Head of caudate nucleus (tissue), 42 donors: ENCODE measurements at regions not wholly inside any gene's neighbourhood (a gene's known extent, or its start where the extent isn't known, plus 50 kb on each side); places are given as distances from the start of the nearest gene placed in this dataset.

Source experiments
- DNase-seq, 42 donors: peaks; one replicate each; pipeline versions ENCODE4 v3.0.0 to v3.0.0-alpha.2; 2020 to 2021; ENCODE audit warnings: mixed read lengths in 7 of 42
- intact Hi-C: fragments of 100-400 bp; cut with DNase I; formaldehyde crosslinking; loops from one replicate; pipeline ENCODE4 v1.15.0; 2022

DNA sequence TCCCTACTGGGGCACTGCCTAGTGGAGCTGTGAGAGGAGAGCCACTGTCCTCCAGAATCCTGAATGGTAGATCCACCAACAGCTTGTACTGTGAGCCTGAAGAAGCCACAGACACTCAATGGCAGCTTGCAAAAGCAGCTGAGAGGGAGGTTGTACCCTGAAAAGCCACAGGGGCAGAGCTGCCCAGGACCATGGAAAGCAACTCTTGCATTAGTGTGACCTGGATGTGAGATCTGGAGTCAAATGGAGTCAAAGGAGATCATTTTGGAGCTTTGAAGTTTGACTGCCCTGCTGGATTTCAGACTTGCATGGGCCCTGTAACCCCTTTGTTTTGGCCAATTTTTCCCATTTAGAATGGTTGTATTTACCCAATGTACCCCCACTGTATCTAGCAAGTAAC lies 871.4 kb upstream of the PRMT6 start:
- DNase-seq = no peak
- intact Hi-C loops = no loop called here

DNA sequence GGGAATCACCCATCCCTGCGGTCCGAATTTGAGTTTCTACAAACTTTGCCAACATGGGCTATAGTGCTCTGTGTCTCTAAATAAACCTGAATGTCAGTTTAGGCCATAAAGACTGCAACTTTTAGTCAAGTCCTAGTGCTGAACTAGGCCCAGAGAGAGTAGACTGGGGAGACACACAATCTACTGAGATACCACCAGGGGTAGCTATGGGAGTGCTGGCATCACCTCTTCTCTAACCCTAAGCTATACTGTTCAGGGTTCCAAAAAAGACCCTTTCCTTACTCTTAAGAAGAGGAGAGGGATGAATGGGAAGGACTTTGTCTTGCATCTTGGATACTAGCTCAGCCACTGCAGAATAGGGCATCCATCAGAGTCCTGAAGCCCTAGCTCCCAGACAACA lies 866.7 kb upstream of the PRMT6 start:
- DNase-seq = no peak
- intact Hi-C loops = no loop called here

- DNase-seq = no peak
- intact Hi-C loops = no loop called here
These were observed 862.3 kb upstream of the PRMT6 start for GRCh38 chr1:106194206-106194605.

GRCh38 chr1:106200711-106201110 lies 855.8 kb upstream of the PRMT6 start:
- DNase-seq = no peak
- intact Hi-C loops = no loop called here

GRCh38 chr1:106207185-106207584 lies 849.3 kb upstream of the PRMT6 start:
- intact Hi-C loops = no loop called here
- DNase-seq = no peak

DNA sequence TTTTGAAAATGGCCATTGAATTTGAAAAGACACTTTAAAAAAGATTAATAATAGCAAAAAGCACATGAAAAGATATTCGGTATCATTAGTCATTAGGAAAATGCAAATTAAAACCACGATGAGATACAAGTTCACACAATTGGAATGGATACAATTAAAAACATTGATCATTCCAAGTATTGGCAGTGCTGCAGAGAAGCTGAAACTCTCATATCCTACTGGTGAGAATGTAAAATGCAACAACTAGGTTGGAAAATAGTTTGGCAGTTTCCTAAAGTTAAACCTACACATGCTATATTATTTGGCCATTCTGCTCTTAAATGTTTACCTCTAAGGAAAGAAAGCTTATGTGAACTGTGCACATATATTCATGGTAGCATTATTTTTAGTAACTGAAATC lies 838.7 kb upstream of the PRMT6 start:
- intact Hi-C loops = no loop called here
- DNase-seq = no peak

DNA sequence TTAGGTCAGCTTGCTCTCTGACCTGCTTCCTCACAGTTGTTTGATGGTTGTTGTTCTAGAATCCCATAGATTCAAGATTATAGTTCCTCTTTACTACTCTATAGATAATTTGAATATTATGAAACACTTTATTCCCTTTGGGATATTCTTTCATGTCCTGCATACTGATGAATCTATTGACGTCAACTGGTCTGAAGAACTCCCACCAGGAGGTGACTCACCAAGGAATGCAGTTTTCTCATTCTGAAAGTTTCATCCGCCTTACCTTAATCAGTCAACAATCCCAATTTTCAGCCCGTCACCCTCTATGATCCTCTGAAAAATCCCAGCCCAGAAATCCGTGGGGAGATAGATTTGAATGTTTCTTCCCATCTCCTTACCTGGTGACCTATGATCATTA lies 834.1 kb upstream of the PRMT6 start:
- intact Hi-C loops = no loop called here
- DNase-seq = no peak

DNA sequence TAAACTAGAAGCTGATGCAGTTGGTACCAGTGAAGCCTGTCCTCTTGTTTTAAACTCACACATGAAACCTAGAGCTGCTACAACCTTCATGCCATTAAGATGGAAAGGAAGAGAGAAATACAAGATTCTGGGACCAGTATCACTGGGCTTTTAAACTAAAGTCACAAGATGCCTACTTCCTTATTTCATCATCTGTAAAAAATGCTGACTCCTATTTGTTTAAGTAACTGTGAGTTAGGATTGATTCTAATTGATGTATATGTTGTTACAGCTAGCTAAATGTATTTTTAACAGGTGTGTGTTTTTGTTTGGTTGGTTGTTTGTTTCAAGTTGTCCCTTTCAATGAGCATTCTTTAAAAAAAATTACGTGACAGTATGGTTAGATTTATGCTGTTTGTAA lies 833.3 kb upstream of the PRMT6 start:
- DNase-seq = no peak
- intact Hi-C loops = no loop called here

- intact Hi-C loops = no loop called here
- DNase-seq = no peak
These were observed 832.0 kb upstream of the PRMT6 start for GRCh38 chr1:106224426-106224825.

DNA sequence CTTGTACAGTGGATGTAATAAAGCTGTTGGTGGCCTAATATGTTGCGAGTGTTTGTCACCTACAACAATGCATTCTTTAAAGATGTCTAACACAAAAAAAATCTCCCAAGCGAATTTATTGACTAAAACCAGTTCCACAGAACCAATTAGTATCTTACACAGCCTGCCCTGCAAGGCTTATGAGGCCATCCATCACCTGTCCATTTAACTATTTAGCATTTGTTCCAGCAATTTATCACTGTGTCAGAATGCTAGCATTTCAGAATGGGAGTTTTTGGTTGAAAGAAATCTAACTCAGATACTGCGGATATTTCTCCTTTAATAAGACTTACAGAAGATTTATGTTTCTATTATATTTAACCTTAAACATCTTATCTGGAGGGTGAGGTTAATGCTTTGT lies 831.1 kb upstream of the PRMT6 start:
- no peak for DNase-seq
- intact Hi-C loops = no loop called here

GRCh38 chr1:106226550-106226949 lies 829.9 kb upstream of the PRMT6 start:
- intact Hi-C loops = no loop called here
- DNase-seq = no peak

DNA sequence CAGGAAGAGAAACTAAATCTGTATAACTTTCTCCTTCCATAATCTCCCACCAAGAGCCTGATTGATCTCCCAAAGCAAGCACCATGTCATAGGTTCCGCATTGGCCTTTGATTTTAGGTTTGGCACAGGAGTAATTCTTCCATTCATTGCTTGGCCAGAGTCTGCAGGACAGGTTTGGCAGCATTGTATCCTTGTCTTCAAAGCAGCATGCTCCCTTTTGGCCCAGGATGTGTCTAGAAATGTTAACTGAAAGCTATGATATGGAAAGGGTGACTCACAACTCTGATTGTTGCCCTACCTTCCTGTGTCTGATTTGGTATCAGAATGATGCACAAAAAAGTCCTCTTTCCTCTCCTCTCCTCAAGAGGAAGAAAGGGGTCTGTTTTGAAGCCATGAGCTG lies 824.3 kb upstream of the PRMT6 start:
- intact Hi-C loops = no loop called here

GRCh38 chr1:106233511-106233910 lies 823.0 kb upstream of the PRMT6 start:
- no peak for DNase-seq
- intact Hi-C loops = no loop called here

More for the DNA sequence above, 824.3 kb upstream of the PRMT6 start:
- DNase-seq = no peak

- DNase-seq = no peak
- intact Hi-C loops = no loop called here
These were observed 807.1 kb upstream of the PRMT6 start for GRCh38 chr1:106249365-106249764.

DNA sequence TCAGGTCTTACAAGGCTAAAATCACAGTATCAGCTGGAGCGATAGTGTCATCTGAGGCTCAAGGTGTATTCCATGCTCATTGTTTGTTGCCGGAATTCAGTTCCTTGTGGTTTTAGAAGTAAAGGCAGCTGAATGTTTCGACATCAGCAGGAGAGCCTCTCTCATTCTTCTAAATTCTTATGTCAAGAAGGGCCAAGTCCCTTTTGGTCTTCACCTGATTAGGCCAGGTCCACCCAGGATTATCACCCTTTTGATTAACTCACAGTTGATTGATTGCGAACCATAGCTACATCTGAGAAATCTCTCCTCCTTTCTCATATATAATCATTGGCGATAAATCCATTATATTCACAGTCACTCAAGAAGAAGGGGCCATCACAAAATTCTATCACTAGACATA lies 806.7 kb upstream of the PRMT6 start:
- DNase-seq = no peak
- intact Hi-C loops = no loop called here

- DNase-seq = no peak
- intact Hi-C loops = no loop called here
These were observed 801.7 kb upstream of the PRMT6 start for GRCh38 chr1:106254748-106255147.

DNA sequence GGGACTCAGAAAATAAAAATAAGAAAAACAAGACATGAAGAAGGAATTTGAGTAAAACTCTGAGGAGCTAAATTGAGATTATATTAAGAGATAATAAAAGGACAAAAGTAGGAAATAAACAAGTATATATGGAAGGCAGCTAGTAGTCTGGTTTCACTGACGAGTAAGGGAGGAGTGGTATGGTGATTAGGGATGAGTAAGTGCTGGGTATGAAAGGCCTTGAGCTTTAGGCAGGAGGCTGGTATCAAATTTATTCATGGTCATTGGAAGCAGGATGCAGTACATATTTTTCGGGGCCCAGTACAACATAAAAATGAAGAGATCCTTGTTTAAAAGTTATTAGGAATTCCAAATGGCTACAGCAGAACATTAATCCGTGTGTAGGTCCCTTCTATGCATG lies 789.7 kb upstream of the PRMT6 start:
- no peak for DNase-seq
- intact Hi-C loops = no loop called here

DNA sequence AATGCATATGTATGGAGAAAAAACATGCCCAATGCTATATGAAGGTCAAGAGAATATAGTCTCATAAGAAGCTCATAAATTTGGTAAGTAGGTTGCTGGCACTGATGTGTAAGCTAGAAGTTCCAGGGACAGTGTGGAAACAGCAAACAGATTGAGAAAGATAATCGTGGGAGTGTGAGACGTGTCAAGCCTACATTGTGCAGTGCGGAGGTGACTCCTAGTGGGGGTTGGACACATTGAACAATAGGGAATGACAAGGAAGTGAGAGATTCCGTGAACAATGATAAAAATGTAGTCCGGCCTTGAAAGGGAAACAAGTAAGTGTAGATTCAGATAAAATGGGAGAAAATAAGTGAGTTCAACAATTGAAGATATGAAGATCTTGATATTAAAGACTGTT lies 788.4 kb upstream of the PRMT6 start:
- intact Hi-C loops = no loop called here
- peak in 37 of 42 donors; percentile 1 to 76 (median 30) for DNase-seq

GRCh38 chr1:106276871-106277270 lies 779.6 kb upstream of the PRMT6 start:
- no peak for DNase-seq

DNA sequence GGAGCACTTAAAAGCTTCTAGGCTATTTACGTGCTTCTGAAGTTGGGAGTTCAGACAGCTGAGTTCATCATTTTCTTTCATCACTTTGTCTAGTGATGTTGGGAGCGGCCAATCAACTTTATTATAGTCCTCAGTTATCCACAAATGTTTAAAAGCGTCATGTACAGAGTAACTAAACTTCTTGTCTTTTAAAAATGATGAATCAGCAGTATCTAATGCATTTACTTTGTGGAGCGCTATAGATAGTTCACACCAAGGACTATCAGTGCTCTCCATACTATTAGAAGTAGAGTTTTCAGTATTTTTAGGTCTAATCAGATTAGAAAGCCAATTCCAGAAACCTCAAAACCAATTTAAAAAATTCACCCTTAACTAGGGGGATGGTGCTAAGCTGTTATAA lies 778.7 kb upstream of the PRMT6 start:
- no peak for DNase-seq
- intact Hi-C loops = no loop called here

More at GRCh38 chr1:106276871-106277270, 779.6 kb upstream of the PRMT6 start:
- intact Hi-C loops = no loop called here

DNA sequence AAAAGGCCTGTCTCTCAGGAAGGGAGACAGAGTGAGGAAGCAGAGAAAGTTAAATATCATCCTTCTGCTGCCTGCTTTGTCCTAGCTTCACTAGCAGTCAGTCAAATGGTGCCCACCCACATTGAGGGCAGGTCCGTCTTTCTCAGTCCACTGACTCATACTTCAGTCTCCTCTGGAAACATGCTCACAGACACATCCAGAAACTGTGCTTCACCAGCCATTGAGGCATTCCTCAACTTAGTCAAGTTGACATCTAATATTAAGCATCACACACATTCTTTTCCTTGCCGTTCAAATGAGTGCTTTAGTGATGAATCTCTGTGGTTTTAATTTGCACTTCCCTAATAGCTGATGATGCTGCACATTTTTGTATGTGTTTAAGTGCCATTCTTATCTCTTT lies 777.8 kb upstream of the PRMT6 start:
- intact Hi-C loops = no loop called here
- no peak for DNase-seq

GRCh38 chr1:106289265-106289928 lies 767.1 kb upstream of the PRMT6 start:
- intact Hi-C loops = no loop called here
- DNase-seq = no peak
